GM19452 (cell line): ENCODE measurements at regions not wholly inside any gene's neighbourhood (a gene's known extent, or its start where the extent isn't known, plus 50 kb on each side); places are given as distances from the start of the nearest gene placed in this dataset.
"Not testable (repeated sequence)": the region's sequence is repeated elsewhere in the genome, so short reads cannot be mapped to it uniquely, and the experiment has no call there.

Experiments
- ATAC-seq: cut with Tn5 transposase; IDR thresholded peaks from one replicate; pipeline ENCODE4 v1.9.1; 2021; ENCODE audit not compliant: unreplicated experiment

DNA sequence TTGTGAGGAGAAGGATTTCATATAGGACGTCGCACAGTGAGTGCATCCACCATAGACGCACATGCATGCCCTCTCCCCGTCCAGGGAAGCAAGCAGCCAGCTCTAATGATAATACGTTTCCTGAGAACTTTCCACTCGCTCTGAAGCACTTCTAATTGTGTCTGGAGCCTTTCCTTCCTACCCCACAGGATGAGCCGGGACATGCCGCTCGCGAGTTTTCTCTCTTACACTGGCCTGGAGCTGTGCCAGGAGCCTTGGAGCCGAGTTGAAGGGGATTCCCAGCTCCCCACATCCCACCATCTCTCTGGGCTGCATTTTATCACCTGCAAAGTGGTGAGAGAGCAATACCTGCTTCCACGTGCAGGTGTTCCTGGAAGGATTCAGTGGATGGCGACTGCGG lies 368.1 kb downstream of the C16orf95 start:
- no peak for ATAC-seq

DNA sequence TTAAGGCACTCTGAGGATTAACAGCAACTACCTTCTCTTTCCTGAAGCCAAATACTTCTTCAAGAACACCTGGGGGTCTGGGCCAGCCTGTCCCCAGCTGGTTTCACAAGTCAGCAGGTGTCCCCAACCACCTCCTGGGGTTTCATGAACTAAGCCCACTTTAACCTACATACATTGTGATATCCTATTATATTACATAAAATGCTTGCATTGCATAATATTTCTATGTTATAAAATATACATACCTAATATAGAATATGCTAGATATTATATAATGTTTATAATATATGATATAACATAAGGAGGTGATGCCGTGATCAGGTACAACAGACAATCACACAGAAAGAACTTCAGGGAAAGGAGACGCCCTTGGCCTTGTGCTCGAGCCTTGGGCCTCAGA lies 367.6 kb downstream of the C16orf95 start:
- ATAC-seq, result no peak

DNA sequence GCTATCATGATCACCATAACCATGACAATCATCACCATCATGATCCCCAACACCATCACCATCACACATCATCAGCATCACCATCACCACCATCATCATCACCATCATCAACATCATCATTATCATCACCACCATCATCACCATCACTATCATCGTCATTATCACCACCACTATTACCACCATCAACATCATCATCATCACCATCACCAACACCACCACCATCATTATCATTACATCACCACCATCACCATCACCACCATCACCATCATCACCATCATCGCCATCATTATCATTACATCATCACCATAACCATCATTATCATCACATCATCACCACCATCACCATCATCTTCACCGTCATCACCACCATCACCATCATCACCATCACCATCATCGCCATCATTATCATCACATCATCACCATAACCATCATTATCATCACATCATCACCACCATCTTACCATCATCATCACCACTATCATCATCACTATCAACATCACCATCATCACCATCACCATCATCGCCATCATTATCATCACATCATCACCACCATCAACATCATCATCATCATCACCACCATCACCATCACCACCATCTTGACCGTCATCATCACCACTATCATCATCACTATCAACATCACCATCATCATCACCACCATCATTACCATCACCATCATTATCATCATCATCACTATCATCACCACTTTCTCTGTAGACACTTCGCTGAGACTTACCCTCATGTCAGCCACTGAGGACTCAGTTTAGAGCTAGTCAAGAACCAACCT lies 366.0 kb downstream of the C16orf95 start:
- ATAC-seq, result no peak

DNA sequence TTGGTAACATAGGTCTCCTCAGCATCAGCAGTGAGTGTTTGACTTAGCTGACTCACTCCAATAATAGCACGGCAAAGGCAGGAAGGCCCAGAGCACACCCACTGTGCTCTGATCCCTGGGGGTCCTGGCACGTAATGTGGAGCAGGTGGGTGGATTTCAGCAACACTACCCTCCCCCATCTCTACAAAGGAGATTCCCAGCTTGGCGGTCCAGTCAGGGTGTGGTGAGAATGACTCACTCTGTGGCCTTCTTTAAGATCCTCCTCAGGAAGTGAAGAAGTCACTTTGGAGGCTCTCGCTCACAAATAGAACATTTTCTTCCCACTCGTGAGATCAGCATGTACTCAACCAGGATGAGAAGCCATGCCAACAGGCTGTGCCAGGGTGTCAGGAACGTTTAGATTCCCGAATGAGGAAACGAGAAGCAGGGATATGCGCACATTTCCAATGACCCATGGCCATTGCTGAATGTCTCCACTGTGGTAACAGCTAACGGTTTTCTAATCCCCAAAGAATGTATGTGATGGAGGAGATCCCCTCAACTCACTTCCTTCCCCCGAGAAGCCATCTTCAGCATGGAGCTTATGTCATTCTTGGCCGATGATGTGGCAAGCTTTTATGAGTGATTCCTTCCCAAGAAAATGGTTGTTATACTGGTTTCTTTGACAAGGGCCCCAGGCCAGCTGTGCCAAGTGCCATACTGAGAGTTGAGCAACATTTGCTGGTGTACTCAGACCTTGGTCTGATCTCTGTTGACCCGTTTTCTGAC lies 365.2 kb downstream of the C16orf95 start:
- no peak for ATAC-seq

DNA sequence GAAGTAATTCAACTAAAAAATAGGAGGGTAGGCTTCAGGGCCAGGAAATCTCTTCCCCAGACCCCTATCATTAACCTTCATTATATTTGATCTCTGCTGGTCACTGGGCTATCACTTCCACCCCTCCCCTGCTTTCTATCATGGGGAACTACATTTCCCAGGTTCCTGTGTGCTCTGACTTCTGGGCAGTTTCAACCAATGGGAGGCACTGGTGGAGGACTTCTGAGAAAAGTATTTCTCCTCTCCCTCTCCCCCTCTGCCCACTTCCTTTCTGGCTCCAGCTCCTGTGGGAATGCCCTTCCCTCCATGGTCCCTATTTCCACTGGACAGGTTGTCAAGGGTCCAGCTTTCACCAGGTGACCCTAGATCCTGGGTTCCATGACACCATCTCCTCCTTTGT lies 364.4 kb downstream of the C16orf95 start:
- ATAC-seq, result no peak

DNA sequence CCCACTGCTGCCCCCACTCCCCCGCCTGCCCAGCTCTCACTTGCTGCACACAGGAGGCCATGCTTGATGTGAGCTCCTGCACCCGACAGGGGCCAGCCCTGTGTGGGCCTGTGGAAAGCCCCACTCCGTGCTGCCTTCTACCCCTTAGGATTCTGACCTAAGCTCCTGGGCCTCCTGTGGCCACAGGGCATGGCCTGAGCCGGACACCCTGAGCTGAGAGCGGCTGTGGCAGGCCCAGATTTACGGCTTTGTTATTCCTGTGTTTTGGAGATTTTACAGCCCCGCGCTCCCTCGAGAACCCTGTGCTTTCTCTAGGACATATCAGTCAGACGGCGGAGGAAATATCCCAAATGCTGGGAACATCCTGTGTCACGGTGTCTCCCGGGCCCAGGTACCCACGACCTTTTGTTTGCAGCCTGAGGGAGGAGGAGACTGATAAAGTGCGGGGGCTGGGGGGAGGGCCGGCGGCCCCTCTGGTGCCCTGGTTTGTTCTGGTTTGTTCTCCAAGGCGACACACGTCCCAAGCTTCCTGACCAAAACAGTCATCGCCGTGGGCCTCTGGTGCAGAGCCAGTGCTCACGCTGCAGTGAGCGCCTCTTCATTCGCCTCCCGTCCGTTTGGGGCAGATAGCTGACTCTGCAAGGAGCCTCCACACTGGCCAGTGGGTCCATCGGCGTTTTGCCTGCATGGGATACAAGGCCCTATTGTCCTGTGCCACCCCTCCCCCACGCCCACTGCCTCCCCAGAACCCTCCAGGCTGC lies 363.4 kb downstream of the C16orf95 start:
- no peak for ATAC-seq

DNA sequence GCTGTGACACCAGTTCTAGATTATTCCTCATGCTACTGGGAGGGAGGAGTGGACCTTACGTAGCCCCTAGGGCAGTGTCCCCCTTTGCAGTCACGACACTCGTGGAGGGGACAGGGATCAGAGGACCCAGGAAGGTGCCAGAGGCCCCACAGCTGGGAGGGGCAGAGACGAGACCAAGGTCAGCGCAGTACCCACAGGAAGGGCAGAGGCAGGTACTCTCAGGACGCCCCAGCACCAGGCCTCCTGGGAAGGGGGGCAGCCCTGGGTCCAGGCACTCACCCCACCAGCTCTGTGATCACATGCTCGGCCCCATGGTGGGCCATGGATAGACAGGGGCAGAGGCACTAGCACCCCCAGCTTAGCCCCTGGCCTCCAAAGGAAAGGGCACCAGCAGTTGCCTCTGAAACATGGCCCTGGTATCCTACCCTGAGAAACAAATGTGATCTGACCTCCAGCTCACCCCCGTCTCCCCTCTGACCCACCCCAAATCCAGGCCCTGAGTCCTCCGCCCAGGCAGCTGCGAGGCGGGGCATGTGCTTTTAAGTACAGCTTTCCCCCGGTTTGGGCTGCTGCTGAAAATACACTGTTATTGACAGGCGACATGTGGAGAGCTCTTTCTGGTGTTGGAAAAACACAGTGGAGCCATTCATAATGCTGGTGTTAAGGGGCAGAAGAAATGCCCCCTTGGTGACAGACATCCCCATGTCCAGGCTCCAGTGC lies 361.9 kb downstream of the C16orf95 start:
- no peak for ATAC-seq

DNA sequence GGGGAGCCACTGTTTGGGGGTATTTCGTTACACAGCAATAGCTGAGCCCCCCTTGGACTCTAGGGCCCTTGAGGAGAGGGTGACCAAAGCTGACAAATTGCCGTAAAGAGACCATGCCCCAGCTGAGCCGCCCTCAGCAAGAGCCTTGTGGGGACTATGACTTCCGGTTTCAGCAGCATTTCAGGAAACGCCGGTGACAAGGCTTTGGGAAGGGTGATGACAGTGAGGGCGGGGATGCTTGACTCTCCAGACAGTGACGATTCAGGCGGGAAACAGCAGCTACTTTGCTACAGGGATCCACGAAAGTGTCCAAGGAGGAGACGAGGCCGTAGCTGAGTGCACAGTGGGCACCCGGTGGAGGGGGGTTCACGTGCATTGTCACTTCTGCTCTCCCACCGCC lies 360.8 kb downstream of the C16orf95 start:
- ATAC-seq, result no peak

DNA sequence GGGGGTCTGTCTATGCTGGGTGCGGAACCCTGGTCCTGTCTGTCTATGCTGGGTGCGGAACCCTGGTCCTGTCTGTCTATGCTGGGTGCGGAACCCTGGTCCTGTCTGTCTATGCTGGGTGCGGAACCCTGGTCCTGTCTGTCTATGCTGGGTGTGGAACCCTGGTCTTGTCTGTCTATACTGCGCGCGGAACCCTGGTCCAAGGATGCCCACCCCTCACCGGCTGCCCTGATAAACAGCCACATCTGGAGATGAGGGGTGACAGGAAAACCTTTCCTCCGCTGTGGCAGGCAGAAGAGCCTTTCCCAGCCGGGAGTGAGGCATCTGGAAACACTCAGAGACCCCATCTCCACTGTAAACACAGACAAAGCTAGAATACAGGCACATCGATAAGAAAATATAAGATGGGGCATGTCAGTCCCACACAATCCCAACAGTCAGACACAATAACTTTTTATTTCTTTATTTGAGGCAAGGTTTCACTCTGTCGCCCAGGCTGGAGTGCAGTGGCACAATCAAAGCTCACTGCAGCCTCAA lies 359.5 kb downstream of the C16orf95 start:
- not testable (repeated sequence) for ATAC-seq

DNA sequence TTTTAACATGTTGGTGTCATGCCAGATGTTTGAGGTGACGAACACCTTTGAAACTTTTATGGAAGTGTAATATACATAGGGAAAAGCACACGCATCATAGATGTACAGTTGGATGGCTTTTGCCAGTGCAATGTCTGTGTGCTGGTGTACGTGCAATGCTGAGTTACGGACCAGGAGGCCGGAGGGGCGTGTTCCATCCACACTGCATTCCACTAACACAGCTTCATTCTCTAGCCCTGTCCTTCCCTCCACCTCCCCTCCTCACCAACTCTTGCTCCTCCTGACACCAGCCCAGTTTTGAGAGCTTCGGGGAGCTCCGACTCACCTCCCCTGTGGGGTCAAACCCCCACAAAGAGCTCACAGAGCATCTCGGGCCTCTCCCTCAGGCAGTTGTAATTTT lies 358.8 kb downstream of the C16orf95 start:
- no peak for ATAC-seq

DNA sequence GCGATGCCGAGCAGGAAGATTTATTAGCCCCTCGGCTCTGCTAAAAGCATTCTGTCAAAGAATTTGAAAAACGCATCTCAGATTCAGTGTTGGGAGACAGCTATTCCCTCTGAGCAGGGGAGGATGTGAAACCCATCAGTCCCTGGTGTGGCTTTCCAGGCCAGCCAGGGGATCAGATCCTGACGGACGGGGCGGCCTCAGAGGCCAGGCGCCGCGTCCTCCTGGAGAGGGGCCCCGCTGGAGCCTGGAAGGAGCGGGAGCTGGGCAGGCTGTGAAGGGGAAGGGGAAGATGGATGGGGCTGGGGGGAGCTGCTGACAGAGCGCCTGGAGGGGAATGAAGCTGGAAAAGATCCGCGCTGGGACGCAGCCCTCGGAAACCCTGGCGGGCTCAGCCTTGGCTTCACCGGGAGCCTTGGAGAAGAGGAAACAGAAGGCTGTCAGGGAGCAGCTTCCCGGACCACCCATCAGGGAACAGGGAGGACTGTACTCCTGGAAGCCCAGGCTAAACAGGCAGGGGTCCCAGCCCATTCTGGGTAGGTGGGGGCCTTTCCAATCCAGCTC lies 358.0 kb downstream of the C16orf95 start:
- no peak for ATAC-seq

DNA sequence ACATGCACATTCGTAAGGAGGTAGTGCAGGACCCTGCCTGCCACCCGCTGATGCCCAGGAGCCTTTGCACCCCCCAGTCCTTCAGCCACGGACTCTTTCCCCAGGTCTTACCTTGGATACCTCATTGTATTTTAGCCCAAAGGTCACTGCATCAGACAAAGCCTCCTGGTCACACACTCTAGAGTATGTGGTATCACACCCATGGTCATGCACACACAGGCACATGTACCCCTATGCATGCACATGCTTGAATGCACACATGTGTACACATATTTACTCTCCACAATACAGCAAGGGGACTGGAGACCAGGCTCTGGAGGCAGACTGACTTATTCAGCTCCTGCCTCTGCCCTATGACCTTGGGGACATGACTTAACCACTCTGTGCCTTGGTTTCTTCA lies 357.5 kb downstream of the C16orf95 start:
- no peak for ATAC-seq

DNA sequence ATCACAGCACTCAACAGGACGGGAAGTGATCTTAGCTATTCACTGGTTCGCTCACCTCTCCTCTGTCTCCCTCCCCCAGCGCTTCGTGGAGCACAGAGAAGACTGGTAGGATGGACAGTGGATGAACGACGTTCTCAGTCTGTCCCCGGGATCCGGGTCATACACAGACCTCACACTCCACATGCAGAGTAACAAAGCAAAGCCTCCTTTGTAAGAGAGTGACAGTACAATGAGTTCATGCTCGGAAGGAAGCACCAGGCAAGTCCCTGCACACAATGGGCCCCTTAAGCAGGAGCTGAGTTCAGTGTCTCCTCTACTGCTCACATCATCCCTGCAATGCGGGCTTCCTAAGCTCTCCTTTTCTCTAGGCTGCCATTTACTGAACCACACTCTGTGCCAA lies 356.9 kb downstream of the C16orf95 start:
- no peak for ATAC-seq

DNA sequence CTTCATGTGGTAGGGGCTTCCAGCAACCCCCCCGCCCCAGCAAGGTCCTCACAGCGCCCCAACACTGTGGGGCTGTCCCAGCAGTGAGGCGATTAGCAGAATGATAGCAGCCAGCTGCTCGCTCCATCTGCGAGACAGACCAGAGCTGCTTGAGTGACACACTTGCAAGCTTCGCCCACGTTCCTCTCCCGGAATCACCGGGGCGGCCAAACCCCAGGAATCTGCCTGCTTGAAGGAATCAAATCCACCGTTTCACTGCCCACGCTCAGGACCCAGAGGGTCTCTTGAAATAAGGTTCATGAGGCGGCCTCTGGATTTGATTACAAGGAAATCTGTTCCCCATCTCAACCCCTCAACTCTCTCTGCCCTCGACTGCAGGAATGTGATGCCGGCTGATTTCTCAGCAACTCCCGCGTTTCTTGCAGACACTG lies 356.0 kb downstream of the C16orf95 start:
- no peak for ATAC-seq

DNA sequence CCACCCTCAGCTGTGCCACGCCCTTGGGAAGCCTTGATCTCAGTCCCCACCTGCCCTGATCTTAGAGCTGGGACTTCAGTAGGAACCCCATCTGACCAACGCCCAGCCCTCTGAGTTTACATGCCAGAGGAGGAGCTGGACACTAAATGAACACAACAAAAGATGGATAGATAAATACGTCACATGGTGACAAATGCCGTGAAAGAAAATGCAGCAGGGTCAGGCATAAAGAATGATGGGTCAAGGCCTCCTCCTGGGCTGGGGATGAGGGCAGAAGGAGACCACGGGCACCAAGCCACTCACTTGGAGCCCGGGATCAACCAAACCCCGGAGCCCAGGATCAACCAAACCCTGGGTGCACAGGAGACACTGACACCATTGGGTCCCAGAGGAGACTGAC lies 354.9 kb downstream of the C16orf95 start:
- ATAC-seq, result no peak

DNA sequence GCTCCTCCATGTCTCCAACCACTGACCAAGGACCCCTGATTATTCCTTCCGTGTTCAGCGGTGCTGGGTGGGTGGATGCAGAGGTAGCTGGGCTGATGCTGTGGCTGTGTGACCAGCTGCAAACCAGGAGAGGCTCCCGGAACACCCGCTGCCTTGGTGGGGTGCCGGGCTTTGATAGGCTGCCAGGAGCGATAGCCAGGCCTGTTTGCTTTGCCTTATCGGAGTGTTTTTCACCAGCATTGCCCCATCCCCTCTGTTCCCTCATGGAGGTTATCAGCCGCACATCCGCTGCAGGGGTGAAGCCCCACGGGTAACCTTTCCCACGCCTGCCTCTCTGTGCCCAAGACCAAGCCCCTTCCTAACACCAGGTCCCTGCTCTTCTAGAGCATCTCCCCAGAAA lies 354.3 kb downstream of the C16orf95 start:
- no peak for ATAC-seq

DNA sequence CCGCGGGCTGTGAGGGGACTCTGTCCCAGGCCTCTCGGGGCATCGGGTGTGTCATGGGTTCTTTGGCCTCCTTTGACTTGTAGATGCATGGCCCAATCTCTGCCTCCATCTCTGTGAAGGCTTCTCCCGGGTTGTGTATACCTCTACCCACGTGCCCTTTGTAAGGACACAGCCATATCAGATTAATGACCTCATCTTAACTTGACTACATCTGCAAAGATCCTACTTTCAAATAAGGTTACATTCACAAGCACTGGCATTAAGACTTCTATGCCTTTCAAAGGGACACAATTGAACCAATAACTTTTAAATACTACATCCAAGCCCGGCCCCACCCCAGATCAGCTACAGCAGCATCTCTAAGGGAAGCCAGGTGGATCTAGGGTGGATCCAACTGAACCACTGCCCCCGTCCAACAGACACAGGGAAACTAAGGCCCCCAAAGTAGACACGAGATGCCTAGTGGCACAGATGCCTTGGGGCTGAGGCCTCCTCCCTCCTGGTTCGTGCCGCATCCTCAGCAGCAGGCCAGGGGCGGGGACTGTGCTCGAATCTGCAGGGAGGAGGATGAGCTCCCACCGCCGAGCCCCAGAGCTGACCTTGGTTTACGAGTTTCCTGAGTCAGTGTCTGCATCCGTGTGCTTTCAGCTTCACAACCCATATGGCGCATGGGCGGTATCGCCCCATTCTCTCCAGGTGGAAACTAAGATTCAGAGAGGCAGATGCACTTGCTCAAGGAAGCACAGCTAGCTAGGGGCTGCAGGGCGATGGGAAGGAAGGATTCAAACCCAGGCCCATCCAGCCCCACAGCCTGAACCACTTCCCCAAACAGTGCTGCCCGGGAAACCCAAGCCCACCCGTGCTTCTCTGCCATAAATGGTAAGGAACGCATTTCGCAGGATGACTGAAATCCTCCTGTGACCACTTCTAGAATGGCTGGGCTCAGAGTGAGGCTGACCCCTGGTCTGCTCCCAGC lies 353.3 kb downstream of the C16orf95 start:
- no peak for ATAC-seq

DNA sequence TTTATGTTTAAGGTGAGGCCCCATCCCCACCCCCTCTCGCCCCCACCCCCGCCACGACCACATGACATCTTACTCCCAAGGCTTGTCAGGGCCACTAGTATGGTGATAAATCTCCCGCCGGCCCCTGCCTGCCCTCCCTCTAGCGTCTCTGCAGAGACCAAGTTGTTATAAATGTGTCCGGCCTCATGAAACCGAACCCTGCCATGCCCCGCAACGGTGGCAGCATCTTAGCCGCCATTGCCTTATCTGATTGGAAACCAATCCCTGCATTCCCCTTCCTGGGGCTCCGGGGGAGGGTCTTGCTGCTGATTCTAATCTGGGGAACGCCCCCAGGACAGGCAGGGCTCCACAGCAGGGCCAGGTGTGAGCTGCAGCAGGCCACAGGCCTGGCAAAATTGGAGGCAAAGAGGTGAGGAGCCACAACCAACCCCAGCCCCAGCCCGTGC lies 352.4 kb downstream of the C16orf95 start:
- no peak for ATAC-seq

DNA sequence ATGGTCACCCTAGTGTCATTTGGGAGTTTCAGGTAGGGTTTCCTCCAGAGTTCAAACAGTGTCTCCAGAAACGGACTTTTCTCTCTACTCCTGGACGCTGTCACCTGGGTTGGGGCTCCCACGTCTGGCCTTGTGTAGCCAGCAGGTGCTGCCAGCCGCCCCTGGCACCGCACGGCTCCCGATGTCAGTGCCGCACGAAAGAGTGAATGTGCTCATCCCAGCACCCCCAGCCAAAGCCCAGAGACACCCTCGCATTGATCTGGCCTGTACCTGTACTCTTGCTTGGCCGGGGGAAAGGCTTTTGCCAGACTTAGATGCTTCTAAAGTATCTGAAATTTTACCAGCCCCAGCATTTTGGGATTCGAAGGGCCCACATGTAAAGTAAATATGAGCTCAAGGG lies 351.9 kb downstream of the C16orf95 start:
- ATAC-seq, result no peak
